ENCODE measurements at regions not wholly inside any gene's neighbourhood (a gene's known extent, or its start where the extent isn't known, plus 50 kb on each side); places are given as distances from the start of the nearest gene placed in this dataset.

DNA sequence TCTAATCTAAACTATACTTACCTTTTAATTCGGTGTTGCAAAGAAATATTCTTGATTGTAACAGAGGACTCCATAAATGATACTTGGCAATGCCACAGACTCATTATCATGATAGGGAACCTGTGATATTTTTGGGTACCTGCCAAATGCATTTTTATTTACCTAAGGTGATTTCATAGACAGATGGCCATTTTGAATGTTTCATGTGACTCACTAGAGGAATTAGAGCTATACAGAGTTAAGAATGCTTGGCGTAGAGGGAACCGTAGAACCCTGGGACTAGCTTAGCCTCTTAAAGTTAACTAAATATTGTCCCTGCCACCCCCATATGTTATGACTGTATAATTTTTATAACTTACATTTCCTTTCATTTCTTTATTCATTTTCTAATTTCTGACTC is 136.1 kb downstream of the DISP1 start:
- TF ChIP-seq EZH2 (IDR thresholded peaks at IDR 0.05; ENCODE audit: low read length, unreplicated experiment): no peak
- TF ChIP-seq, protein P1, sequence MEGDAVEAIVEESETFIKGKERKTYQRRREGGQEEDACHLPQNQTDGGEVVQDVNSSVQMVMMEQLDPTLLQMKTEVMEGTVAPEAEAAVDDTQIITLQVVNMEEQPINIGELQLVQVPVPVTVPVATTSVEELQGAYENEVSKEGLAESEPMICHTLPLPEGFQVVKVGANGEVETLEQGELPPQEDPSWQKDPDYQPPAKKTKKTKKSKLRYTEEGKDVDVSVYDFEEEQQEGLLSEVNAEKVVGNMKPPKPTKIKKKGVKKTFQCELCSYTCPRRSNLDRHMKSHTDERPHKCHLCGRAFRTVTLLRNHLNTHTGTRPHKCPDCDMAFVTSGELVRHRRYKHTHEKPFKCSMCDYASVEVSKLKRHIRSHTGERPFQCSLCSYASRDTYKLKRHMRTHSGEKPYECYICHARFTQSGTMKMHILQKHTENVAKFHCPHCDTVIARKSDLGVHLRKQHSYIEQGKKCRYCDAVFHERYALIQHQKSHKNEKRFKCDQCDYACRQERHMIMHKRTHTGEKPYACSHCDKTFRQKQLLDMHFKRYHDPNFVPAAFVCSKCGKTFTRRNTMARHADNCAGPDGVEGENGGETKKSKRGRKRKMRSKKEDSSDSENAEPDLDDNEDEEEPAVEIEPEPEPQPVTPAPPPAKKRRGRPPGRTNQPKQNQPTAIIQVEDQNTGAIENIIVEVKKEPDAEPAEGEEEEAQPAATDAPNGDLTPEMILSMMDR (conservative IDR thresholded peaks at IDR 0.05; ENCODE audit: low read depth, low read length): no peak

All from PC-3 (cell line).